ENCODE measurements at regions not wholly inside any gene's neighbourhood (a gene's known extent, or its start where the extent isn't known, plus 50 kb on each side); places are given as distances from the start of the nearest gene placed in this dataset.

- FAIRE-seq (no peak), DNase-seq (ENCODE audit: low read depth) (no peak)
- H3K4me3 ChIP-seq (ENCODE audit: low read depth, low read length) = no peak overlapping the region
- H3K36me3 ChIP-seq (ENCODE audit: control insufficient read depth, insufficient read depth, low read length) = no peaks in the 10 kb centered on the region
- no peaks in the 10 kb centered on the region for H3K27me3 ChIP-seq (ENCODE audit: control insufficient read depth, insufficient read depth, low read length)
- TF ChIP-seq CTCF (IDR thresholded peaks at IDR 0.05; ENCODE audit: insufficient read depth, low read length, severe bottlenecking) = no peak
These were observed 276.2 kb upstream of the SLC30A5 start for GRCh38 chr5:68817632-68818031.

- FAIRE-seq = no peak
- no peak for DNase-seq (ENCODE audit: low read depth)
- TF ChIP-seq CTCF (IDR thresholded peaks at IDR 0.05; ENCODE audit: insufficient read depth, low read length, severe bottlenecking) = no peak
- Histone ChIP-seq H3K36me3 (ENCODE audit: control insufficient read depth, insufficient read depth, low read length) (no peaks in the 10 kb centered on the region), H3K27me3 (ENCODE audit: control insufficient read depth, insufficient read depth, low read length) (no peaks in the 10 kb centered on the region), H3K4me3 (ENCODE audit: low read depth, low read length) (no peak overlapping the region)
These were observed 275.6 kb upstream of the SLC30A5 start for GRCh38 chr5:68818057-68818695.

- no peak for TF ChIP-seq CTCF (IDR thresholded peaks at IDR 0.05; ENCODE audit: insufficient read depth, low read length, severe bottlenecking)
- H3K27me3 ChIP-seq (ENCODE audit: control insufficient read depth, insufficient read depth, low read length) = no peaks in the 10 kb centered on the region
- no peak for DNase-seq (ENCODE audit: low read depth)
- no peak overlapping the region for H3K4me3 ChIP-seq (ENCODE audit: low read depth, low read length)
- H3K36me3 ChIP-seq (ENCODE audit: control insufficient read depth, insufficient read depth, low read length) = no peaks in the 10 kb centered on the region
- FAIRE-seq = no peak
These were observed 274.9 kb upstream of the SLC30A5 start for GRCh38 chr5:68818870-68819269.

- FAIRE-seq (no peak), DNase-seq (ENCODE audit: low read depth) (no peak)
- no peaks in the 10 kb centered on the region for H3K27me3 ChIP-seq (ENCODE audit: control insufficient read depth, insufficient read depth, low read length)
- no peaks in the 10 kb centered on the region for H3K36me3 ChIP-seq (ENCODE audit: control insufficient read depth, insufficient read depth, low read length)
- H3K4me3 ChIP-seq (ENCODE audit: low read depth, low read length) = no peak overlapping the region
- TF ChIP-seq CTCF (IDR thresholded peaks at IDR 0.05; ENCODE audit: insufficient read depth, low read length, severe bottlenecking) = no peak
These were observed 272.8 kb upstream of the SLC30A5 start for GRCh38 chr5:68821056-68821455.

- no peak for TF ChIP-seq CTCF (IDR thresholded peaks at IDR 0.05; ENCODE audit: insufficient read depth, low read length, severe bottlenecking)
- DNase-seq (ENCODE audit: low read depth) = no peak
- Histone ChIP-seq H3K36me3 (ENCODE audit: control insufficient read depth, insufficient read depth, low read length) (no peaks in the 10 kb centered on the region), H3K27me3 (ENCODE audit: control insufficient read depth, insufficient read depth, low read length) (no peaks in the 10 kb centered on the region), H3K4me3 (ENCODE audit: low read depth, low read length) (no peak overlapping the region)
- FAIRE-seq = no peak
These were observed 271.0 kb upstream of the SLC30A5 start for GRCh38 chr5:68822796-68823195.

- no peak for TF ChIP-seq CTCF (IDR thresholded peaks at IDR 0.05; ENCODE audit: insufficient read depth, low read length, severe bottlenecking)
- FAIRE-seq (no peak), DNase-seq (ENCODE audit: low read depth) (no peak)
- H3K27me3 ChIP-seq (ENCODE audit: control insufficient read depth, insufficient read depth, low read length) = no peaks in the 10 kb centered on the region
- no peaks in the 10 kb centered on the region for H3K36me3 ChIP-seq (ENCODE audit: control insufficient read depth, insufficient read depth, low read length)
- H3K4me3 ChIP-seq (ENCODE audit: low read depth, low read length) = no peak overlapping the region
These were observed 270.5 kb upstream of the SLC30A5 start for GRCh38 chr5:68823301-68823700.

Data from bronchial epithelial cell (primary cell).